ENCODE measurements at regions not wholly inside any gene's neighbourhood (a gene's known extent, or its start where the extent isn't known, plus 50 kb on each side); places are given as distances from the start of the nearest gene placed in this dataset.
"Not testable (repeated sequence)": the region's sequence is repeated elsewhere in the genome, so short reads cannot be mapped to it uniquely, and the experiment has no call there.

- H3K27me3 Mint-ChIP-seq (ENCODE audit: low read depth) = peaks cover 9% of the 10 kb centered on the region
- ATAC-seq = no peak
- POLR2A ChIA-PET = no interaction called here
Measured at GRCh38 chr10:30227481-30227880, 121.6 kb downstream of the MTPAP start.

GRCh38 chr10:30219971-30220751 is 128.9 kb downstream of the MTPAP start:
- H3K27ac Mint-ChIP-seq = no peak overlapping the region
- peaks cover 26% of the 10 kb centered on the region for H3K27me3 Mint-ChIP-seq (ENCODE audit: low read depth)
- no peaks in the 10 kb centered on the region for H3K36me3 Mint-ChIP-seq (ENCODE audit: low read depth)
- H3K4me1 Mint-ChIP-seq (ENCODE audit: low read depth) = peaks cover 6% of the 10 kb centered on the region
- no peaks in the 10 kb centered on the region for H3K9me3 Mint-ChIP-seq (ENCODE audit: insufficient read depth)
- DNase-seq (no peak), ATAC-seq (no peak)
- no peak overlapping the region for H3K4me3 Mint-ChIP-seq
- ChIA-PET CTCF (no interaction called here), POLR2A (no interaction called here)

More at GRCh38 chr10:30227481-30227880, 121.6 kb downstream of the MTPAP start:
- H3K27ac Mint-ChIP-seq = no peak overlapping the region
- peaks cover 2% of the 10 kb centered on the region for H3K36me3 Mint-ChIP-seq (ENCODE audit: low read depth)
- no peak overlapping the region for H3K4me3 Mint-ChIP-seq
- H3K4me1 Mint-ChIP-seq (ENCODE audit: low read depth) = peaks cover 18% of the 10 kb centered on the region
- CTCF ChIA-PET = interaction anchor here (0.7 kb wide), 1 partner anchor 12 kb away, joined by 3 read pairs; no protein-coding TSS in a partner anchor
- no peaks in the 10 kb centered on the region for H3K9me3 Mint-ChIP-seq (ENCODE audit: insufficient read depth)
- no peak for DNase-seq

- Mint-ChIP-seq H3K27me3 (ENCODE audit: low read depth) (peaks cover 40% of the 10 kb centered on the region), H3K4me3 (no peak overlapping the region), H3K36me3 (ENCODE audit: low read depth) (no peaks in the 10 kb centered on the region), H3K27ac (no peak overlapping the region), H3K4me1 (ENCODE audit: low read depth) (peaks cover 6% of the 10 kb centered on the region), H3K9me3 (ENCODE audit: insufficient read depth) (no peaks in the 10 kb centered on the region)
- DNase-seq = no peak
- no peak for ATAC-seq
- POLR2A ChIA-PET = no interaction called here
- CTCF ChIA-PET = no interaction called here
Measured at GRCh38 chr10:30216821-30217220, 132.3 kb downstream of the MTPAP start.

GRCh38 chr10:30215623-30216022 is 133.5 kb downstream of the MTPAP start:
- no peaks in the 10 kb centered on the region for H3K36me3 Mint-ChIP-seq (ENCODE audit: low read depth)
- no peaks in the 10 kb centered on the region for H3K9me3 Mint-ChIP-seq (ENCODE audit: insufficient read depth)
- no peak for ATAC-seq
- peaks cover 6% of the 10 kb centered on the region for H3K4me1 Mint-ChIP-seq (ENCODE audit: low read depth)
- no peak overlapping the region for H3K4me3 Mint-ChIP-seq
- ChIA-PET POLR2A (no interaction called here), CTCF (no interaction called here)
- DNase-seq = no peak
- H3K27me3 Mint-ChIP-seq (ENCODE audit: low read depth) = peaks cover 32% of the 10 kb centered on the region
- no peak overlapping the region for H3K27ac Mint-ChIP-seq

GRCh38 chr10:30215141-30215540 is 133.9 kb downstream of the MTPAP start:
- POLR2A ChIA-PET = no interaction called here
- peaks cover 2% of the 10 kb centered on the region for H3K4me1 Mint-ChIP-seq (ENCODE audit: low read depth)
- no peak for DNase-seq
- H3K9me3 Mint-ChIP-seq (ENCODE audit: insufficient read depth) = no peaks in the 10 kb centered on the region
- CTCF ChIA-PET = no interaction called here
- peaks cover 28% of the 10 kb centered on the region for H3K27me3 Mint-ChIP-seq (ENCODE audit: low read depth)
- no peaks in the 10 kb centered on the region for H3K36me3 Mint-ChIP-seq (ENCODE audit: low read depth)
- no peak for ATAC-seq
- no peak overlapping the region for H3K4me3 Mint-ChIP-seq
- no peak overlapping the region for H3K27ac Mint-ChIP-seq

- ChIA-PET POLR2A (no interaction called here), CTCF (no interaction called here)
- Mint-ChIP-seq H3K4me1 (ENCODE audit: low read depth) (no peaks in the 10 kb centered on the region), H3K27me3 (ENCODE audit: low read depth) (peaks cover 16% of the 10 kb centered on the region), H3K36me3 (ENCODE audit: low read depth) (no peaks in the 10 kb centered on the region), H3K4me3 (no peak overlapping the region), H3K9me3 (ENCODE audit: insufficient read depth) (no peaks in the 10 kb centered on the region), H3K27ac (no peak overlapping the region)
- ATAC-seq = no peak
- no peak for DNase-seq
Measured at GRCh38 chr10:30210296-30210695, 138.8 kb downstream of the MTPAP start.

- POLR2A ChIA-PET = interaction anchor here (0.6 kb wide), 1 partner anchor 453 kb away, joined by 3 read pairs; no protein-coding TSS in a partner anchor
- CTCF ChIA-PET = interaction anchor here (1.5 kb wide), 1 partner anchor 33 kb away, joined by 4 read pairs; no protein-coding TSS in a partner anchor
- H3K4me3 Mint-ChIP-seq = no peak overlapping the region
Measured at GRCh38 chr10:30208330-30208729, 140.7 kb downstream of the MTPAP start.

GRCh38 chr10:30207485-30208052 is 141.5 kb downstream of the MTPAP start:
- H3K27ac Mint-ChIP-seq = no peak overlapping the region
- POLR2A ChIA-PET = no interaction called here
- H3K36me3 Mint-ChIP-seq (ENCODE audit: low read depth) = no peaks in the 10 kb centered on the region
- no peak overlapping the region for H3K4me3 Mint-ChIP-seq
- ATAC-seq = no peak
- CTCF ChIA-PET = interaction anchor here (1.5 kb wide), 1 partner anchor 34 kb away, joined by 4 read pairs; no protein-coding TSS in a partner anchor
- H3K4me1 Mint-ChIP-seq (ENCODE audit: low read depth) = no peaks in the 10 kb centered on the region
- no peaks in the 10 kb centered on the region for H3K9me3 Mint-ChIP-seq (ENCODE audit: insufficient read depth)
- H3K27me3 Mint-ChIP-seq (ENCODE audit: low read depth) = no peaks in the 10 kb centered on the region
- no peak for DNase-seq

More at GRCh38 chr10:30208330-30208729, 140.7 kb downstream of the MTPAP start:
- DNase-seq (no peak), ATAC-seq (no peak)
- H3K9me3 Mint-ChIP-seq (ENCODE audit: insufficient read depth) = no peaks in the 10 kb centered on the region
- H3K27ac Mint-ChIP-seq = no peak overlapping the region
- H3K27me3 Mint-ChIP-seq (ENCODE audit: low read depth) = peaks cover 2% of the 10 kb centered on the region
- no peaks in the 10 kb centered on the region for H3K4me1 Mint-ChIP-seq (ENCODE audit: low read depth)
- H3K36me3 Mint-ChIP-seq (ENCODE audit: low read depth) = no peaks in the 10 kb centered on the region

GRCh38 chr10:30200017-30200415 is 140.6 kb upstream of the JCAD start:
- no peak for DNase-seq
- CTCF ChIA-PET = no interaction called here
- POLR2A ChIA-PET = no interaction called here
- no peak overlapping the region for H3K4me3 Mint-ChIP-seq
- ATAC-seq = no peak
- H3K27me3 Mint-ChIP-seq (ENCODE audit: low read depth) = peaks cover 19% of the 10 kb centered on the region
- no peak overlapping the region for H3K27ac Mint-ChIP-seq
- no peaks in the 10 kb centered on the region for H3K36me3 Mint-ChIP-seq (ENCODE audit: low read depth)
- H3K4me1 Mint-ChIP-seq (ENCODE audit: low read depth) = no peaks in the 10 kb centered on the region
- no peaks in the 10 kb centered on the region for H3K9me3 Mint-ChIP-seq (ENCODE audit: insufficient read depth)

- no peaks in the 10 kb centered on the region for H3K4me1 Mint-ChIP-seq (ENCODE audit: low read depth)
- no peak overlapping the region for H3K4me3 Mint-ChIP-seq
- CTCF ChIA-PET = no interaction called here
- H3K36me3 Mint-ChIP-seq (ENCODE audit: low read depth) = no peaks in the 10 kb centered on the region
- H3K27me3 Mint-ChIP-seq (ENCODE audit: low read depth) = peaks cover 23% of the 10 kb centered on the region
- no peak overlapping the region for H3K27ac Mint-ChIP-seq
- no peaks in the 10 kb centered on the region for H3K9me3 Mint-ChIP-seq (ENCODE audit: insufficient read depth)
- ATAC-seq = no peak
- POLR2A ChIA-PET = no interaction called here
- DNase-seq = no peak
Measured at GRCh38 chr10:30199376-30200016, 140.1 kb upstream of the JCAD start.

- Mint-ChIP-seq H3K4me1 (ENCODE audit: low read depth) (no peaks in the 10 kb centered on the region), H3K36me3 (ENCODE audit: low read depth) (no peaks in the 10 kb centered on the region), H3K27me3 (ENCODE audit: low read depth) (peaks cover 31% of the 10 kb centered on the region), H3K9me3 (ENCODE audit: insufficient read depth) (no peaks in the 10 kb centered on the region), H3K27ac (no peak overlapping the region), H3K4me3 (no peak overlapping the region)
- ATAC-seq (no peak), DNase-seq (no peak)
- CTCF ChIA-PET = no interaction called here
- POLR2A ChIA-PET = no interaction called here
Measured at GRCh38 chr10:30197186-30197585, 137.8 kb upstream of the JCAD start.

GRCh38 chr10:30196559-30196958 is 137.2 kb upstream of the JCAD start:
- DNase-seq; ATAC-seq; POLR2A ChIA-PET; H3K27ac Mint-ChIP-seq; H3K4me3 Mint-ChIP-seq; H3K9me3 Mint-ChIP-seq (ENCODE audit: insufficient read depth); H3K4me1 Mint-ChIP-seq (ENCODE audit: low read depth); H3K36me3 Mint-ChIP-seq (ENCODE audit: low read depth); CTCF ChIA-PET: not testable (repeated sequence)
- peaks cover 31% of the 10 kb centered on the region for H3K27me3 Mint-ChIP-seq (ENCODE audit: low read depth)

All from activated CD8-positive, alpha-beta T cell treated with anti-CD3 and anti-CD28 coated beads, Interleukin-2, amount 10 ng/mL, durations not matched to agents 7 days and 5 days (primary cell).